H1 (cell line): ENCODE measurements at regions not wholly inside any gene's neighbourhood (a gene's known extent, or its start where the extent isn't known, plus 50 kb on each side); places are given as distances from the start of the nearest gene placed in this dataset.

Experiments used
- POLR2A ChIP-seq, 2 experiments: IDR thresholded peaks; 1 replicate in 1 of 2; 2 replicates in 1 of 2; pipeline ENCODE4 v1.6.1; 2011; ENCODE audit warnings: low read depth in 2 of 2, low read length in 2 of 2, mild to moderate bottlenecking in 2 of 2; ENCODE audit errors: control extremely low read depth in 1 of 2
- RXRA ChIP-seq: IDR thresholded peaks from 2 replicates; pipeline ENCODE4 v1.6.1; 2011; ENCODE audit warnings: low read depth, mild to moderate bottlenecking, low read length, moderate library complexity; ENCODE audit not compliant: insufficient read depth

DNA sequence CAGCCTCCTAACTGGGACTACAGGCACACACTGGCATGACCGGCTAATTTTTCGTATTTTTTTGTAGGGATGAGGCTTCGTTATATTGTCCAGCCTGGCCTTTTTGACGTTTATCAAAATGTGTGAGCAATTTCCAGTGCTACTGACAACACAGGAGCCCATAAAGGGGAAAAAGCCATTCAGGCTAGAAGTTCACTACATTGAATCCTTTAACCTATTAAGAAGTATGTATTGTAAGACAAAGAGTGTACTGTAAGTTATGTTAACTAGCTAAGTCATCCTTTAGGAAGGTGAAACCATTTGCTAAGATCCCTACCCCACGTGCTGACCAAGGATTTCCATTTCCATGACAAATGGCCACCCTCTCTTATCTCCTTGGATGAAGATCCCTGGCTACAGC is 156.8 kb downstream of the FOXB1 start:
- TF ChIP-seq RXRA = no peak
- no peak for TF ChIP-seq POLR2A (IDR thresholded peaks at IDR 0.05; ENCODE audit: control extremely low read depth in 1 of 2, low read depth in 2 of 2, low read length in 2 of 2)
